Effector CD8-positive, alpha-beta T cell (primary cell): ENCODE measurements at regions not wholly inside any gene's neighbourhood (a gene's known extent, or its start where the extent isn't known, plus 50 kb on each side); places are given as distances from the start of the nearest gene placed in this dataset.

ENCODE experiments used
- DNase-seq: peaks from one replicate; lab custom pipeline; 2025; lab: John Stamatoyannopoulos, UW

- DNase-seq, result no peak
These were observed 1073.3 kb upstream of the CDH2 start for GRCh38 chr18:29250259-29250658.

- no peak for DNase-seq
These were observed 1071.9 kb upstream of the CDH2 start for GRCh38 chr18:29248805-29249204.

DNA sequence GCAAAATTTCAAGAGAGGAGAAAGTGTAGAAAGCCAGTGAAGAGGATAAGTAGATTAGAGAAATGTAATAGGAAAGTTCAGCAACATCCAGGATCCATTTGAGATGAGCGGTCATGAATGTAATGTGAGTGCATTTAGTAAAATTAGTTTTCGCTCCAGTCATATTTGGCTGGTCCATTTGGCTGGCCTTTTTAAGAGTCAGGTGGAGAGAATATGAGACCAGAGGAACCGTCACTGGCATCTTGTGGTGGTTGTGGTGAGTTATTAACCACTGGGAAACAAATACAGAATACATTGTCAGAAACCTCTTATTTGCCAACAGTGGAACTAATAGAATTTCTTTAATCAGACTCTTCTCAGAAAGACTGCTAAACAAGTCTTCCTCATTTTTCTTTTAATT lies 1064.3 kb upstream of the CDH2 start:
- DNase-seq, result no peak

- no peak for DNase-seq
These were observed 1057.8 kb upstream of the CDH2 start for GRCh38 chr18:29234751-29235150.

GRCh38 chr18:29226213-29226612 lies 1049.3 kb upstream of the CDH2 start:
- no peak for DNase-seq

- no peak for DNase-seq
These were observed 1048.4 kb upstream of the CDH2 start for GRCh38 chr18:29225351-29225750.

DNA sequence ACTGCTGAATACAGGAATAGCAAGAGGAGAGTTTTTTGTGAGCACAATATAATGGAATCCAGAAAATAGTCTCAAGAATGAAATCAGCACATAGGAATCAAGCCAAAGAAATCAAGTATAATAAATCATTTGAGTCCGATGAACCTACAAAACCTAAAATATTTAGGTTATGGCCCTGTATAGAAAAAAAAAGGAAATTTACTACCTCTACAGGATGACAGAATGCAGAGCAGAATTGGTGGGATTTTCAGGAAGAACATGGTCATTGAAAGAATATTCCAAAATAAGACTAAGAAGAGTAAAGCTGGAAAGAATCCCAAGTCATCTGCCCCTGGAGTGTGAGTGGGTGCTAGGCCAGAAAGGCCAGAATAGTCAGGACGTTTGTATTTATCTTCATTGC lies 1041.2 kb upstream of the CDH2 start:
- DNase-seq, result no peak

DNA sequence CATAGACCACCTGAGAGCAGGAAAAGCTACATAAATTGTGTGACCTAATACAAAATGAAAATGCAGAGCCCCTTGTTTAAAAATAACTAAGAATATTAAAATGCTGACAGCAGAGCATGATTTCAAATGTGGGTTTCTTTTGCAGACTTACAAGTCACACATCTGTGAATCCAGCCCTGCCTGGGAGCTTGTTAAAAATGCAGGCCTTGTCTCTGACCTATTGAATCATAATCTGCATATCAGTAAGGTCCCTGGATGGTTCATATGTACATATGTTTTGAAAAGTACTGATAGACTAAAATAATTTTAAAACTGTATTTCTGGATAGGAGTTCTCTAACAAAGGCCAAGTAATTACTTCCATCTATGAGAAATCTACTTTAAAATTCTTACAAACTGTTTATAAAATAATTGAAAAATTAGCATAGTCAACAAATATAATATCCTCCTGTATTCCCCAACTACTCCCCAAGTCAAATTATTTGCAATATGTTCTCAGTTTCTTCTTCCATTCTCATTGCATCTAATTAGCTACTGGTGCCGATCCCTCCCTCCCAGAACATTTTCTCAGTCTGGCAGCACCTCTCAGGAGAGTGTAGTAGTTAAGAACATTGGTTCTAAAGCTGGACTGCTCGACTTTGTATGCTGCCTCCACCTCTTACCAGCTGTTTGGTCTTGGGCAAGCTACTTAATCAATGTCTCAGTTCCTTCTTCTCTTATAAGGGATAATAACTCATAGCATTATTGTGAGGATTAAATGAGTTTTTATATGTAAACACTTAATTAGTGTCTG lies 1040.4 kb upstream of the CDH2 start:
- DNase-seq, result no peak

DNA sequence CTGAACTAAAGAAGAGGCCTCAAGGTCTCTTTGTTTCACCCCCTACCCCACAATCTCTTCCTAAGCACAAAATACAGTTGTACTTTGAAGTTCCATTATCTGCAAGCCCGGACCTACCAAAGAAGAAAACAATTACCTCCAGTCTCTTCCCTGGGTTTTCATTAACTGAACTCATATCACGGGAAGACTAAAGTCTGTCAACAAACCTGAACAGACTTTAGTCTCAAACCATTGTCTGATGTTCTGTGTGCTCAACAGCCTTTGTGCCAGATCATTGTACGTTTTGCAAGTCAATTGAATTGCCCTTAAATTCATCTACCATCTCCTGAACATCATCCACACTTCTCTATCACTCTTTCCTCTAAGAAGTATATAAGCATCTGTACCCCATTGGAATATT lies 1021.9 kb upstream of the CDH2 start:
- no peak for DNase-seq

GRCh38 chr18:29196307-29196706 lies 1019.4 kb upstream of the CDH2 start:
- DNase-seq, result no peak

GRCh38 chr18:29191263-29191662 lies 1014.3 kb upstream of the CDH2 start:
- no peak for DNase-seq

DNA sequence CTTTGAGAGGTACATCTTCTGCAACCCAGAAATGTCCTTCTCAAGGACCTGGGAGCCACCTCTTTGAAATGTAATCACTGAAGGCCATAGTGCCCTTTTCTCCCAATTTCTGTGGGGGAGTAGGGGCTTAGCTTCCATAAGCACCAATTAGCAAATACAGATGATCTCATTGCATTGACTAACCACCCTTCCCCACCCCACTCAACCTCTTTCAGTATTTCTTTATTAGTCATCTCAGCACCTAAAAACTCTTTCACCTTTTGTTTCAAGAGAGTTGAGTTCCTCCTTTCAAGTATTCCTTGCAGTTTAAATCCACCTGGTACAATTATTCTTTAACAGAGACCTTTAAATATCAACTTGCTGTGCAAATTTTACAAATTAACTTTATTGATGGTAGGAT lies 1011.8 kb upstream of the CDH2 start:
- DNase-seq, result no peak

GRCh38 chr18:29185801-29186200 lies 1008.9 kb upstream of the CDH2 start:
- DNase-seq, result no peak

DNA sequence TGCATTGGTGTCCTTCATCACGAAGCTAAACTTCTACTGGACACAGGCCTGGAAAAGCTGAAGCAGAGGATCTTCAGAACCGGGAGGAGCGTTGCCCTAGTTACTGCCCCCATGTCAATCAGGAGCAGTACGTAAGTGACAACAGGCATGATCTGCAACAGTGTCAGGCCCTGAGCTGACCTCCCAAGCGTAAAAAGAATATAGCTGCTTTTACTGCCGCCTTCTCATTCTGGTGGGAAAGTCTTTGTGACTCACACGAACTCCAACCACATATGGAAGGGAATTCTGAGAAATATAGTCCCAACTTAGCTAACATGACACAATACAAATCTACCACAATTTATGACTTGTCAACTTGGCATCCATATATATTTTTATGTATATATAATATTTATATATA lies 1007.7 kb upstream of the CDH2 start:
- DNase-seq, result no peak

- no peak for DNase-seq
These were observed 1004.4 kb upstream of the CDH2 start for GRCh38 chr18:29181151-29181901.

- no peak for DNase-seq
These were observed 999.8 kb upstream of the CDH2 start for GRCh38 chr18:29176681-29177080.

GRCh38 chr18:29174891-29175290 lies 998.0 kb upstream of the CDH2 start:
- no peak for DNase-seq

GRCh38 chr18:29172756-29173067 lies 995.8 kb upstream of the CDH2 start:
- no peak for DNase-seq

DNA sequence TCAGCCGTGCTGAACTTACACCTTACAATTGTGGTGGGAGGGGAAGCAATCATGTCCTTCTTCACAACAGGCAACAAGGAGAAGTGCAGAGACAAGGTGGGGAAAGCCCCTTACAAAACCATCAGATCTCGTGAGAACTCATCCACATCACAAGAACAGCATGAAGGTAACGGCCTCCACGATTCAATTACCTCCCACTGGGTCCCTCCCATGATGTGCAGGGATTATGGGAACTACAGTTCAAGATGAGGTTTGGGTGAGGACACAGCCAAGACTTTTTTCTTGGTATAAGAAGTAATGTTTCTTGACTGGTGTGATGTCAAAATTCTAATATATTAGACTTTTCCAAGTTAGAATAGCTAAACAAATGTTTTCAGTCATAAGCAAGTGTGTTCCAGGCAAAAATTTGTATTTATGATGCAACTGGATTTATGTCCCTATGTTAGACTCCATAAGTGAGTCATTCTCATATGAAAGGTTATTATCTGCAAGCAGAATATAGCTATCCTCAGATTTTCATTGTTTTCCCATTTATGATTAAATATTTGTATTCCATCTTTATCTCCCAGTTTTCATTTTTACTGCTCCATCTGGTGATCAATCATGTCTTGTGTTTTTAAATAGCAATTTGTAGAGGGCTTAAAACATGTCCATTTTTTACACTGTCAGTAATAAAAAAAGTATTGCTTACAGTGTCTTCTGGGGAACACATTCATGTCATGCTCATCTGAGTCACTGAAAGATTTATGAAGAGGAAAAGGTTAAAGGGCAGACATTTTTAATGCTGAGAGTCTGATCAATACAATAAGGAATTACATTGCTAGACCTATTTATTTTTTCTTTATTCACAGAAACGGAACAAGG lies 995.2 kb upstream of the CDH2 start:
- no peak for DNase-seq

GRCh38 chr18:29169599-29169998 lies 992.7 kb upstream of the CDH2 start:
- DNase-seq, result no peak

GRCh38 chr18:29164993-29165599 lies 988.2 kb upstream of the CDH2 start:
- no peak for DNase-seq

- no peak for DNase-seq
These were observed 987.2 kb upstream of the CDH2 start for GRCh38 chr18:29164020-29164706.
